ENCODE measurements at regions not wholly inside any gene's neighbourhood (a gene's known extent, or its start where the extent isn't known, plus 50 kb on each side); places are given as distances from the start of the nearest gene placed in this dataset.

DNA sequence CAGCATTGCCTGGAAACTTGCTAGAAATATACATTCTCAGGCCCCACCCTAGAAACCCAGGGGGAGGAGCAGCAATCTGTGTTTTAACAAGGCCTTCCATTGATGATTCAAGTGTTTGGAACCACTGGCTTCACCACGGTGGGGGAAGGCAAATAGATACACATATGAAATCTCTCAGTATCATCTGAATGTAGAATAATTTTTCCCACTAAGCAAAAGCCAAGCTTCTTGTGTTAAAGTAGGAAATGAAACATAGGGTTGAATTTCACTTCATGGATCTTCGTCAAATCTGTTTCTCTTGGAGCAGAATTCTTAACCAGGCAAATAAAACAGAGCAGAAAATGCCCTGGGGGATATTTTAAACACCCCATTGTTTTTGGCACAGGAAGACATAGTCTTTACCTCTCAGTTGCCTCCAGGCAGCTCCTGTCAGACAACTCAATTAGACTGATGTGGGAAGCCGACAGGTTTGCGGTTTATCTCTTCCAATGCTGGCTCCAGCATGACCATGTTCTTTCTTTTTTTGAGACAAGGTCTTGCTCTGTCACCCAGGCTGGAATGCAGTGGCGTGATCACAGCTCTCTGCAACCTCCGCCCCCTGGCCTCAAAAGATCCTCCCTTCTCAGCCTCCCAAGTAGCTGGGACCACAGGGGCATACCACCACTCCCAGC, 213.0 kb downstream of the FOXO1 start:
- TF ChIP-seq, protein P1, sequence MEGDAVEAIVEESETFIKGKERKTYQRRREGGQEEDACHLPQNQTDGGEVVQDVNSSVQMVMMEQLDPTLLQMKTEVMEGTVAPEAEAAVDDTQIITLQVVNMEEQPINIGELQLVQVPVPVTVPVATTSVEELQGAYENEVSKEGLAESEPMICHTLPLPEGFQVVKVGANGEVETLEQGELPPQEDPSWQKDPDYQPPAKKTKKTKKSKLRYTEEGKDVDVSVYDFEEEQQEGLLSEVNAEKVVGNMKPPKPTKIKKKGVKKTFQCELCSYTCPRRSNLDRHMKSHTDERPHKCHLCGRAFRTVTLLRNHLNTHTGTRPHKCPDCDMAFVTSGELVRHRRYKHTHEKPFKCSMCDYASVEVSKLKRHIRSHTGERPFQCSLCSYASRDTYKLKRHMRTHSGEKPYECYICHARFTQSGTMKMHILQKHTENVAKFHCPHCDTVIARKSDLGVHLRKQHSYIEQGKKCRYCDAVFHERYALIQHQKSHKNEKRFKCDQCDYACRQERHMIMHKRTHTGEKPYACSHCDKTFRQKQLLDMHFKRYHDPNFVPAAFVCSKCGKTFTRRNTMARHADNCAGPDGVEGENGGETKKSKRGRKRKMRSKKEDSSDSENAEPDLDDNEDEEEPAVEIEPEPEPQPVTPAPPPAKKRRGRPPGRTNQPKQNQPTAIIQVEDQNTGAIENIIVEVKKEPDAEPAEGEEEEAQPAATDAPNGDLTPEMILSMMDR (conservative IDR thresholded peaks at IDR 0.05), result no peak
- no peak for TF ChIP-seq ZFX (IDR thresholded peaks at IDR 0.05)

Measured in C4-2B (cell line).